Hepatocyte (in vitro differentiated cells): ENCODE measurements at regions not wholly inside any gene's neighbourhood (a gene's known extent, or its start where the extent isn't known, plus 50 kb on each side); places are given as distances from the start of the nearest gene placed in this dataset.

Experiments
- DNase-seq: peaks from one replicate; pipeline ENCODE4 v3.0.0-alpha.2; 2016; ENCODE audit warnings: low spot score
- H2AFZ ChIP-seq: fragments of 200-600 bp; sonication (generic); 2 replicates; pipeline ENCODE4 v1.6.0; 2016; ENCODE audit warnings: antibody characterized with exemption, mild to moderate bottlenecking
- H3K27ac ChIP-seq: fragments of 200-600 bp; sonication (generic); 2 replicates; pipeline ENCODE4 v1.5.1; 2016; ENCODE audit warnings: mild to moderate bottlenecking
- H3K27me3 ChIP-seq: fragments of 200-600 bp; sonication (generic); 2 replicates; pipeline ENCODE4 v1.6.1; 2016
- H3K36me3 ChIP-seq: fragments of 200-600 bp; sonication (generic); replicated peaks from 2 replicates; pipeline ENCODE4 v1.5.1; 2016; ENCODE audit warnings: low read depth; ENCODE audit not compliant: insufficient read depth
- H3K4me1 ChIP-seq: fragments of 200-600 bp; sonication (generic); 2 replicates; pipeline ENCODE4 v1.5.1; 2016; ENCODE audit warnings: mild to moderate bottlenecking, moderate library complexity; ENCODE audit not compliant: insufficient read depth
- H3K4me2 ChIP-seq: fragments of 200-600 bp; sonication (generic); 2 replicates; pipeline ENCODE4 v1.6.0; 2016
- H3K4me3 ChIP-seq: fragments of 200-600 bp; sonication (generic); 2 replicates; pipeline ENCODE4 v1.5.1; 2016; ENCODE audit warnings: mild to moderate bottlenecking
- H3K79me2 ChIP-seq: fragments of 200-600 bp; sonication (generic); 2 replicates; pipeline ENCODE4 v1.6.0; 2017; ENCODE audit warnings: mild to moderate bottlenecking
- H3K9me2 ChIP-seq: fragments of 200-600 bp; sonication (generic); replicated peaks from 2 replicates; pipeline ENCODE4 v1.6.0; 2017; ENCODE audit warnings: mild to moderate bottlenecking; ENCODE audit not compliant: insufficient read depth
- H3K9me3 ChIP-seq: fragments of 200-600 bp; sonication (generic); 2 replicates; pipeline ENCODE4 v1.5.1; 2016; ENCODE audit warnings: low read depth, mild to moderate bottlenecking
- H4K20me1 ChIP-seq: fragments of 200-600 bp; sonication (generic); 2 replicates; pipeline ENCODE4 v1.6.0; 2016; ENCODE audit warnings: mild to moderate bottlenecking; ENCODE audit not compliant: insufficient read depth, poor library complexity, severe bottlenecking
- CTCF ChIP-seq: fragments of 200-600 bp; sonication (generic); IDR thresholded peaks from 2 replicates; pipeline ENCODE4 v1.5.1; 2016; ENCODE audit warnings: antibody characterized with exemption, mild to moderate bottlenecking; ENCODE audit not compliant: poor library complexity
- EZH2 ChIP-seq: fragments of 200-600 bp; sonication (generic); IDR thresholded peaks from 2 replicates; pipeline ENCODE4 v1.6.1; 2016; ENCODE audit warnings: antibody characterized with exemption, mild to moderate bottlenecking, borderline replicate concordance
- EZH2phosphoT487 ChIP-seq: fragments of 200-600 bp; sonication (generic); IDR thresholded peaks from one replicate; pipeline ENCODE4 v1.6.1; 2018; ENCODE audit warnings: antibody characterized with exemption, mild to moderate bottlenecking, low read depth, moderate library complexity; ENCODE audit not compliant: unreplicated experiment, severe bottlenecking
- WGBS: methylation state at CpG from one replicate; pipeline ENCODE4 v1.1.6; 2016; ENCODE audit warnings: low lambda C conversion rate; ENCODE audit errors: missing lambda C conversion rate; 5-methylcytosine and 5-hydroxymethylcytosine counted together

DNA sequence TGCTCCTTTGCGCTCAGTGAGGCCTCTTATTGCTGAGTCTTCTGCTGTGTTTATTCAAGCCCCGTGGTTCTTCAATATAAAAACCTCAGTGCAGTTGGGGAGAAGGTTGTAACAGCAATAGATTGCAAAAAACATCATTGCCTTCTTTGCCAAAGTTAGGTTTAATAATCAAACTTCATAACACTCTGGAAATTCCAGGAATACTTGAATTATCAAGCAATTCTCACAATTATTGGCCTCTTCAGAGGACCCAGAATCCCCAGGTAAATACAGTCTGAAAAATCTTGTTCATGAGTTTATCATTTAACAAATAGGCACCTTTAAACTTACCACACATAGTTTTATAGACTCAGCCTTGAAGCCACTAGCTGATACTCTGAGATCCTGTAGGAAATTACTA lies 213.6 kb downstream of the OGFRL1 start:
- Histone ChIP-seq H3K4me1 (no peaks in the 10 kb centered on the region), H3K9me2 (no peaks in the 10 kb centered on the region), H3K27ac (peak overlapping the region; percentile 38), H3K4me2 (peak overlapping the region; percentile 17), H3K9me3 (no peaks in the 10 kb centered on the region), H4K20me1 (no peaks in the 10 kb centered on the region), H3K36me3 (no peaks in the 10 kb centered on the region), H3K4me3 (no peak overlapping the region), H3K79me2 (no peaks in the 10 kb centered on the region), H2AFZ (peak overlapping the region; percentile 1), H3K27me3 (no peaks in the 10 kb centered on the region)
- TF ChIP-seq EZH2, result no peak
- no peak for TF ChIP-seq CTCF
- no peak for TF ChIP-seq EZH2phosphoT487
- no peak for DNase-seq
- WGBS, result 69% methylated on average over 2 of the region's 2 CpGs

GRCh38 chr6:71502956-71503355 lies 214.3 kb downstream of the OGFRL1 start:
- Histone ChIP-seq H3K4me3 (no peak overlapping the region), H3K27ac (no peak overlapping the region), H3K9me2 (no peaks in the 10 kb centered on the region), H2AFZ (no peak overlapping the region), H3K36me3 (no peaks in the 10 kb centered on the region), H3K4me1 (no peaks in the 10 kb centered on the region), H3K4me2 (no peak overlapping the region), H4K20me1 (no peaks in the 10 kb centered on the region), H3K27me3 (no peaks in the 10 kb centered on the region), H3K9me3 (no peaks in the 10 kb centered on the region), H3K79me2 (no peaks in the 10 kb centered on the region)
- TF ChIP-seq EZH2phosphoT487, result no peak
- no peak for TF ChIP-seq CTCF
- TF ChIP-seq EZH2, result no peak
- DNase-seq, result no peak
- WGBS, result 97% methylated on average over 3 of the region's 3 CpGs

DNA sequence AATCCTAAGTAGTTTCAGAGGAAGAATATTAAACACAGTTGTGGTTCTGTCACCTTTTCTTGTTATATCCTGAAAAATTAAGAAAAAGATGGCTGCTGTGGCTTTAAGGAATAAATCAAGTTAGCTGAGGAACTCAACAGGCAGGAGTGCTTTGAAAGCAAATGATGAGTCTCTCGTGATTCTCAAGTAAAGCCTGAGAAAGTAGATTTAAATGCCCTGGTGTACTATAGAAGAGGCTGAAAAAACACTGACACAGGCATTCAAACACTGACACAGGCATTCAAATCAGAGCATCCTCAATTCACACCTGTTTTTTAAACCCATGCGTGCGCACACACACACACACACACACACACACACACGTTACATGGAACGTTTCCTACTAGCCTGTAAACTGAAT lies 218.6 kb downstream of the OGFRL1 start:
- TF ChIP-seq CTCF, result no peak
- no peak for TF ChIP-seq EZH2
- TF ChIP-seq EZH2phosphoT487, result no peak
- WGBS, result 87% methylated on average over 5 of the region's 5 CpGs
- H3K36me3 ChIP-seq, result no peaks in the 10 kb centered on the region
- H3K9me3 ChIP-seq, result no peaks in the 10 kb centered on the region
- no peak overlapping the region for H3K27ac ChIP-seq
- no peak overlapping the region for H3K4me2 ChIP-seq
- no peaks in the 10 kb centered on the region for H3K27me3 ChIP-seq
- H4K20me1 ChIP-seq, result no peaks in the 10 kb centered on the region
- no peaks in the 10 kb centered on the region for H3K79me2 ChIP-seq
- H2AFZ ChIP-seq, result no peak overlapping the region
- no peak overlapping the region for H3K4me3 ChIP-seq
- H3K4me1 ChIP-seq, result no peaks in the 10 kb centered on the region
- no peaks in the 10 kb centered on the region for H3K9me2 ChIP-seq
- no peak for DNase-seq
